NCI-H146 (cell line): ENCODE measurements at regions not wholly inside any gene's neighbourhood (a gene's known extent, or its start where the extent isn't known, plus 50 kb on each side); places are given as distances from the start of the nearest gene placed in this dataset.
A peak's percentile ranks its signal among the peaks of the same experiment; 100 is the strongest.

Source experiments
- DNase-seq: peaks from one replicate; lab custom pipeline; 2025; lab: John Stamatoyannopoulos, UW

- no peak for DNase-seq
Observed at GRCh38 chr5:54927097-54927746, 58.2 kb downstream of the ESM1 start.

GRCh38 chr5:54924487-54924886 lies 60.9 kb downstream of the ESM1 start:
- no peak for DNase-seq

DNA sequence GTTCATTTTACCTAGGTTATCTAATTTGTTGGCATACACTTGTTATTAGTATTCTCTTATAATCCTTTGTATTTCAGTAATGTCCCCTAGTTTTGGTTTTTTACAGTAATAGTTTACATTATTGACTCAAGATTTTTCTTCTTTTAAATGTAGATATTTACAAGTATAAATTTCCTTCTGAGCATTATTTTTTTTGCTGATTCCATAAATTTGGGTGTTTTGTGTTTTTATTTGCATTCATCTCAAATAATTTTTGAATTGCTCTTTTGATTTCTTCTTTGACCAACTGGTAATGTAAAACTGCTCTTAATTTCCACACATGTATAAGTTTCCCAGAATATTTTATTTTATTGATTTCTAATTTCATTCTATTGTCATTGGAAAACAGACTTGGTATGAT lies 68.1 kb downstream of the ESM1 start:
- DNase-seq: no peak

GRCh38 chr5:54915466-54916027 lies 69.8 kb downstream of the ESM1 start:
- DNase-seq: no peak

DNA sequence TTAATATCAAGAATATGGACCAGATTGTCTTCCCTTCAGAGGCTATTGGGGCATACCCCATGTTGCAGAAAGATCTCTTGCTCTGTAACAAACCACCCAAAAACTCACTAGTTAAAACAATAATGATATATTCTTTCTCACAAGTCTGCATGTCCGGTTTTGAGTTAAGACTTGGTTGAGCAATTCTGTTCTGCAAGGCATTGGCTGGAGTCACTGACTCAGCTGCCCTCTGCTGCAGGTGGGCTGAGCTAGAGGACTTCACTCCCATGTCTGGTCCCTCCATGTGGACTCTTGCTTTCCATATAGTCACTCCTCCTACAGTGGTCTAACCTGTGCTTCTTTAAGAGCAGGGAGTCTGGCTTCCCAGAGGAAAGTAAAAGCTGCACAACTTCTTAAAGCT lies 73.4 kb downstream of the ESM1 start:
- no peak for DNase-seq

- DNase-seq: no peak
Observed at GRCh38 chr5:54909911-54910870, 75.2 kb downstream of the ESM1 start.

DNA sequence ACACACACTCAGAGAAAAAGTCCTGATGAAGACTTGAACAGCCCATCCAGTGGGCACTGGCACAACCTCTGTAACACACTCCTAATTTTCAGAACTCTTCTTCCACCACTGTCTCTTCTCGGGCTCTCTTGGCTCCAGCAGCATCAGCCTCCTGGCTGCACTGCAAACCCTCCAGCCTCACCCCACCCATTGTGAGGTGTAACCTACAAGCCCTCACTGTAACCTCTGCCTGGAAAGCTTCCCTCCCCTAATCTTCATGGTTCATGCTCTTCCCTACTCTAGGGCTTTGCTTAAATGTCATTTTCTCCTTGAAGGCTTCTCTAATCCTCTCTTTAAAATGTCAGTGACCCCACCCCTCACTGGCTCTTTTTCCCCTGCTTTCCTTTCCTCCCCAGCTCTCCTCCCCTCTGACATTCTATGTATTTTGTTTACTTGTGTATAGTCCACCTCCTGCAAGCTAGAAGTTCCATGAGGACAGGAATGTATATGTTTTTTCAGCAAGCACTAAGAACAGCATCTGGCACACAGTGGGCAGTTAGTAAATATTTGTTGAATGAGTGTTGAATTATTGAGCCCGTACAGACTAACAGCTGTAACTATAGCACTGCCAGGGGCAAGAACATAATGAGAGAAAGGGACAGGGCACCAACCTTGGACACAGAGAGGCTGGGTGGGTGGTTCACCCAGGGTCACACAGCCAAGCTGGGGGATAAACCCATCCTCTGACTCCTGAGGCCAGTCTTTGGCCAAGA lies 76.4 kb downstream of the ESM1 start:
- DNase-seq: no peak

GRCh38 chr5:54905942-54906537 lies 79.4 kb downstream of the ESM1 start:
- no peak for DNase-seq

GRCh38 chr5:54905246-54905795 lies 80.1 kb downstream of the ESM1 start:
- DNase-seq: no peak

- no peak for DNase-seq
Observed at GRCh38 chr5:54904425-54904824, 81.0 kb downstream of the ESM1 start.

- no peak for DNase-seq
Observed at GRCh38 chr5:54902791-54903473, 82.5 kb downstream of the ESM1 start.

DNA sequence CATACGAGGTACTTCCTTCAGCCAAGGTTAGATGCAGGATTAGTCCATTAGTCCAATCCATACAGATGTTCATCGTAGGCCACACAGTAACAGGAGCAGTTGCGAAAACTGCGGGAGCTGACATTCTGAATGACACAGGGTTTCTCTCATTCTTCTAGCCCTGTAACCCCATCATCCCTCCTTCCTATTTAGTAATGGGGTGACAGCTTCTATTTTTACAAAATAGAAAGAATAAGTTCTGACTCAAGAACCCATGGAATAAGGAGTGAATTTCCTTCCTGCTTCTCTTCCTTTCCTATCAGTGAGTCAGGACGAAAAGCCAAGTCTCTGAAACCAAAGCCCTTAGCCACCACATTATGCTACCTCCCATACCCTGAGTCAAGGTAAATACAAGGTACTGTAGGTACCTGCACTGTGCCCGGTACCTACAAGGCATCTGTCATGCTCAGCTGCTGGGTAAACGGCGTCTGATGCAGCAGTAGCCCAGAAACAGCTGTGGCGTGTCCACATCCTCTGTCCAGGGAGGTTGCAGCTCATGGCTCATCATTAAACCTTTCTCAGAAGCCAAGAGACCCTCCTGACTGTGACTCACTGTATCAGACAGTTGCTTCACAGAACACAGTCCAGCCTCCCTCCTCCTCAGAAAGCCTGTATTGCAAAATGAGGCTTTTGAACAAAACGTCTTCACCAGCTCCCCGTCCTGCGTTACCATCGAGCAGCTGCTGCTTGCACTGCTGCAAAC lies 84.2 kb downstream of the ESM1 start:
- DNase-seq: no peak

- no peak for DNase-seq
Observed at GRCh38 chr5:54897001-54897400, 88.4 kb downstream of the ESM1 start.

DNA sequence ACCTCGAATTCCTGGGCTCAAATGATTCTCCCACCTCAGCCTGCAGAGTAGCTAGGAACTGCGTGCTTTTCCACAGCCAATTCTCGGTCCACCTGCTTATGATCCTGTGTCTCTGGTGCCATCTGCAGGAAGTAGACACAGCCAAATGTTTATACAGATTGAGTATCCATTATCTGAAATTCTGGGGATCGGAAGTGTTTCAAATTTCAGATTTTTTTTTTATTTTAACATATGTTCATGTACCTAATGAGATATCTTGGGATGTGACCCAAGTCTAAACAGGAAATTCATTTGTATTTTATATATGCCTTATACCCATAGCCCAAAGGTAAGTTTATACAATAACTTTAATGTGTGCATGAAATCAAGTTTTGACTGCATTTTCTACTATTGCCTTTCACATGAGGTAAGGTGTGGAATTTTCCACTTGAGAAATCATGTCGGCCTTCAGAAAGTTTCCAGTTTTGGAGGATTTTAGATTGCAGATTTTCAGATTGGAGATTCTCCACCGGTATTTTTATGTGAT lies 89.5 kb downstream of the ESM1 start:
- DNase-seq: peak; percentile 11

- DNase-seq: no peak
Observed at GRCh38 chr5:54894957-54895815, 90.2 kb downstream of the ESM1 start.

- no peak for DNase-seq
Observed at GRCh38 chr5:54889826-54890225, 95.6 kb downstream of the ESM1 start.

GRCh38 chr5:54887663-54888062 lies 97.7 kb downstream of the ESM1 start:
- no peak for DNase-seq

DNA sequence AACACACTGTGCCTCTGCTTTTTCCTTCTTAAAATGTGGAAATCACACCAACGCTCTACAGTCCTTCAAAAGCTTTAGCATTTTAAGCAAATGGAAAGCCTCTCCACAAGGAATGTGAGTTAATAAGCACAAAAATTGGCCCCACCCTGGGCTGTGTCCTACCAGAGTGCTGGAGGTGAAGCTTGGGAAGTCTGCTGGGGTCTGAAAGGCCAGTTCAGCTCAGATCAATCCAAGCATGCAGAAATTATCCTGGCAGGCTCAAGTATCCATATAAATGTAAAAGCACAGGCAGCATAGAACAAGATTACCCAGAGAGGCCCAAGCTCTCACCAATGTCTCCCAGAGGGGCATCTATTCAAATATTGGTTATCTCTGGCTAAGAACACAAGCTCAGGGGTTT lies 98.5 kb downstream of the ESM1 start:
- DNase-seq: no peak

GRCh38 chr5:54885636-54886035 lies 99.8 kb downstream of the ESM1 start:
- DNase-seq: no peak
